ENCODE measurements at regions not wholly inside any gene's neighbourhood (a gene's known extent, or its start where the extent isn't known, plus 50 kb on each side); places are given as distances from the start of the nearest gene placed in this dataset.

GRCh38 chr13:58478858-58479257 is 847.3 kb downstream of the PCDH17 start:
- TF ChIP-seq GATA2 (IDR thresholded peaks at IDR 0.05; ENCODE audit: low read depth, low read length) (no peak), GATA3 (IDR thresholded peaks at IDR 0.05; ENCODE audit: low read depth, low read length) (no peak)

Measured in SH-SY5Y (cell line).